ENCODE measurements at regions not wholly inside any gene's neighbourhood (a gene's known extent, or its start where the extent isn't known, plus 50 kb on each side); places are given as distances from the start of the nearest gene placed in this dataset.

DNA sequence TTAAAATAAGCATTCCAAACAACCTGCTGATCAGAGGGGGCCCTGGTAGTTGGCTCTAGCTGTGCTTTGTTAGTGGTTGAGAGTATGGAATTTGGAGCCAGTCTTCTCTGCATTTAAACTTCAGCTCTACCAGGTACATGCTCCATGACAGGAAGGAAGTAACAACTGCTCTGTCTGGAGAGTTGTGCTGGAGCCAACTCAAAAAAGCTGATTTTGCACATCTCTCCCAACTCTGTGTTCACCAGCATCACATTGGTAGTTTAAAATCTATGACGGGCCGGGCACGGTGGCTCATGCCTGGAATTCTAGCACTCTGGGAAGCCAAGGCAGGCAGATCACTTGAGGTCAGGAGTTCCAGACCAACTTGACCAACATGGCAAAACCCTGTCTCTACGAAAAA is 68.8 kb upstream of the BMP2 start:
- Histone ChIP-seq H3K27ac (ENCODE audit: low read length) (no peak overlapping the region), H4K20me1 (ENCODE audit: insufficient read depth) (no peaks in the 10 kb centered on the region), H2AFZ (ENCODE audit: low read depth, low read length) (no peak overlapping the region), H3K4me2 (ENCODE audit: low read length) (no peak overlapping the region), H3K27me3 (ENCODE audit: insufficient read depth, low read depth, low read length) (no peaks in the 10 kb centered on the region), H3K36me3 (ENCODE audit: insufficient read depth, low read length) (no peaks in the 10 kb centered on the region), H3K9me3 (ENCODE audit: low read length) (no peaks in the 10 kb centered on the region), H3F3A (ENCODE audit: insufficient read depth, low read length, poor library complexity, severe bottlenecking) (no peaks in the 10 kb centered on the region), H3K9me2 (ENCODE audit: insufficient read depth, low read length) (no peaks in the 10 kb centered on the region), H3K4me3 (ENCODE audit: low read length) (no peak overlapping the region), H3K79me2 (replicated peaks; ENCODE audit: insufficient read depth, low read length) (no peaks in the 10 kb centered on the region), H3K9ac (ENCODE audit: low read length) (no peak overlapping the region)
- TF ChIP-seq TAF1 (IDR thresholded peaks at IDR 0.05; ENCODE audit: low read depth) = no peak
- no peak for TF ChIP-seq REST (IDR thresholded peaks at IDR 0.05; ENCODE audit: borderline replicate concordance)
- no peak for TF ChIP-seq EZH2 (IDR thresholded peaks at IDR 0.05; ENCODE audit: borderline replicate concordance, insufficient read depth, low read length, poor library complexity, severe bottlenecking)
- TF ChIP-seq SMC3 (conservative IDR thresholded peaks at IDR 0.05; ENCODE audit: poor library complexity) = no peak
- TF ChIP-seq RAD21 (conservative IDR thresholded peaks at IDR 0.05) = no peak
- no peak for TF ChIP-seq EP300 (conservative IDR thresholded peaks at IDR 0.05; ENCODE audit: poor library complexity, severe bottlenecking)
- TF ChIP-seq, protein P1, sequence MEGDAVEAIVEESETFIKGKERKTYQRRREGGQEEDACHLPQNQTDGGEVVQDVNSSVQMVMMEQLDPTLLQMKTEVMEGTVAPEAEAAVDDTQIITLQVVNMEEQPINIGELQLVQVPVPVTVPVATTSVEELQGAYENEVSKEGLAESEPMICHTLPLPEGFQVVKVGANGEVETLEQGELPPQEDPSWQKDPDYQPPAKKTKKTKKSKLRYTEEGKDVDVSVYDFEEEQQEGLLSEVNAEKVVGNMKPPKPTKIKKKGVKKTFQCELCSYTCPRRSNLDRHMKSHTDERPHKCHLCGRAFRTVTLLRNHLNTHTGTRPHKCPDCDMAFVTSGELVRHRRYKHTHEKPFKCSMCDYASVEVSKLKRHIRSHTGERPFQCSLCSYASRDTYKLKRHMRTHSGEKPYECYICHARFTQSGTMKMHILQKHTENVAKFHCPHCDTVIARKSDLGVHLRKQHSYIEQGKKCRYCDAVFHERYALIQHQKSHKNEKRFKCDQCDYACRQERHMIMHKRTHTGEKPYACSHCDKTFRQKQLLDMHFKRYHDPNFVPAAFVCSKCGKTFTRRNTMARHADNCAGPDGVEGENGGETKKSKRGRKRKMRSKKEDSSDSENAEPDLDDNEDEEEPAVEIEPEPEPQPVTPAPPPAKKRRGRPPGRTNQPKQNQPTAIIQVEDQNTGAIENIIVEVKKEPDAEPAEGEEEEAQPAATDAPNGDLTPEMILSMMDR (IDR thresholded peaks at IDR 0.05; ENCODE audit: poor library complexity, severe bottlenecking) = no peak
- TF ChIP-seq MXI1 (conservative IDR thresholded peaks at IDR 0.05; ENCODE audit: poor library complexity, severe bottlenecking) = no peak
- TF ChIP-seq POLR2AphosphoS5 (IDR thresholded peaks at IDR 0.05) = no peak

GRCh38 chr20:6698056-6698455 is 69.4 kb upstream of the BMP2 start:
- Histone ChIP-seq H3K27ac (ENCODE audit: low read length) (no peak overlapping the region), H3K4me2 (ENCODE audit: low read length) (no peak overlapping the region), H3K36me3 (ENCODE audit: insufficient read depth, low read length) (no peaks in the 10 kb centered on the region), H3K79me2 (replicated peaks; ENCODE audit: insufficient read depth, low read length) (no peaks in the 10 kb centered on the region), H3K27me3 (ENCODE audit: insufficient read depth, low read depth, low read length) (no peaks in the 10 kb centered on the region), H3K9ac (ENCODE audit: low read length) (no peak overlapping the region), H3F3A (ENCODE audit: insufficient read depth, low read length, poor library complexity, severe bottlenecking) (no peaks in the 10 kb centered on the region), H3K9me3 (ENCODE audit: low read length) (no peaks in the 10 kb centered on the region), H3K9me2 (ENCODE audit: insufficient read depth, low read length) (no peaks in the 10 kb centered on the region), H3K4me3 (ENCODE audit: low read length) (no peak overlapping the region), H4K20me1 (ENCODE audit: insufficient read depth) (no peaks in the 10 kb centered on the region), H2AFZ (ENCODE audit: low read depth, low read length) (no peak overlapping the region)
- no peak for TF ChIP-seq REST (IDR thresholded peaks at IDR 0.05; ENCODE audit: borderline replicate concordance)
- TF ChIP-seq, protein P1 (IDR thresholded peaks at IDR 0.05; ENCODE audit: poor library complexity, severe bottlenecking) = no peak
- TF ChIP-seq RAD21 (conservative IDR thresholded peaks at IDR 0.05) = no peak
- TF ChIP-seq SMC3 (conservative IDR thresholded peaks at IDR 0.05; ENCODE audit: poor library complexity) = no peak
- no peak for TF ChIP-seq EZH2 (IDR thresholded peaks at IDR 0.05; ENCODE audit: borderline replicate concordance, insufficient read depth, low read length, poor library complexity, severe bottlenecking)
- no peak for TF ChIP-seq MXI1 (conservative IDR thresholded peaks at IDR 0.05; ENCODE audit: poor library complexity, severe bottlenecking)
- TF ChIP-seq EP300 (conservative IDR thresholded peaks at IDR 0.05; ENCODE audit: poor library complexity, severe bottlenecking) = no peak
- no peak for TF ChIP-seq TAF1 (IDR thresholded peaks at IDR 0.05; ENCODE audit: low read depth)
- TF ChIP-seq POLR2AphosphoS5 (IDR thresholded peaks at IDR 0.05) = no peak
